Activated T-cell treated with anti-CD3 and anti-CD28 coated beads, Interleukin-2, amount 50 U/mL, for 4 hours (primary cell): ENCODE measurements at regions not wholly inside any gene's neighbourhood (a gene's known extent, or its start where the extent isn't known, plus 50 kb on each side); places are given as distances from the start of the nearest gene placed in this dataset.
"Not testable (repeated sequence)": the region's sequence is repeated elsewhere in the genome, so short reads cannot be mapped to it uniquely, and the experiment has no call there.

Source experiments
- ATAC-seq, 2 donors: fragments of 200-7000 bp; cut with Tn5 transposase; one replicate each; pipeline ENCODE4 v1.10.0; 2021
- DNase-seq: peaks from one replicate; pipeline ENCODE4 v3.0.0-alpha.2; 2020
- H3K27me3 Mint-ChIP-seq: one replicate; pipeline ENCODE4 v1.8.0; 2021; ENCODE audit warnings: low read depth, mixed read lengths
- H3K36me3 Mint-ChIP-seq: one replicate; pipeline ENCODE4 v1.8.0; 2022; ENCODE audit warnings: mixed read lengths; ENCODE audit not compliant: insufficient read depth
- H3K4me1 Mint-ChIP-seq: one replicate; pipeline ENCODE4 v1.8.0; 2021; ENCODE audit warnings: low read depth, mixed read lengths
- H3K4me3 Mint-ChIP-seq: one replicate; pipeline ENCODE4 v1.8.0; 2021; ENCODE audit warnings: mild to moderate bottlenecking, moderate library complexity, mixed read lengths
- H3K9me3 Mint-ChIP-seq: one replicate; pipeline ENCODE4 v1.8.0; 2021; ENCODE audit warnings: mixed read lengths

- no peak overlapping the region for H3K4me3 Mint-ChIP-seq
- H3K4me1 Mint-ChIP-seq: no peaks in the 10 kb centered on the region
- no peaks in the 10 kb centered on the region for H3K9me3 Mint-ChIP-seq
- ATAC-seq (no peak), DNase-seq (no peak)
- peaks cover 6% of the 10 kb centered on the region for H3K27me3 Mint-ChIP-seq
- H3K36me3 Mint-ChIP-seq: no peaks in the 10 kb centered on the region
These were observed 175.2 kb upstream of the CACNA1E start for GRCh38 chr1:181308098-181308497.

- H3K36me3 Mint-ChIP-seq: no peaks in the 10 kb centered on the region
- ATAC-seq: no peak
- no peak overlapping the region for H3K4me3 Mint-ChIP-seq
- H3K4me1 Mint-ChIP-seq: peaks cover 5% of the 10 kb centered on the region
- no peaks in the 10 kb centered on the region for H3K9me3 Mint-ChIP-seq
- peaks cover 18% of the 10 kb centered on the region for H3K27me3 Mint-ChIP-seq
- no peak for DNase-seq
These were observed 172.8 kb upstream of the CACNA1E start for GRCh38 chr1:181310560-181310959.

GRCh38 chr1:181312946-181313345, 170.4 kb upstream of the CACNA1E start:
- ATAC-seq (no peak), DNase-seq (no peak)
- no peak overlapping the region for H3K4me3 Mint-ChIP-seq
- no peaks in the 10 kb centered on the region for H3K36me3 Mint-ChIP-seq
- H3K27me3 Mint-ChIP-seq: peaks cover 38% of the 10 kb centered on the region
- peaks cover 8% of the 10 kb centered on the region for H3K4me1 Mint-ChIP-seq
- no peaks in the 10 kb centered on the region for H3K9me3 Mint-ChIP-seq

- DNase-seq (no peak), ATAC-seq (no peak)
- Mint-ChIP-seq H3K4me1 (peaks cover 10% of the 10 kb centered on the region), H3K9me3 (no peaks in the 10 kb centered on the region), H3K4me3 (no peak overlapping the region), H3K36me3 (no peaks in the 10 kb centered on the region), H3K27me3 (peaks cover 42% of the 10 kb centered on the region)
These were observed 169.9 kb upstream of the CACNA1E start for GRCh38 chr1:181313466-181313865.

- H3K27me3 Mint-ChIP-seq: peaks cover 44% of the 10 kb centered on the region
- DNase-seq (no peak), ATAC-seq (no peak)
- H3K36me3 Mint-ChIP-seq: no peaks in the 10 kb centered on the region
- no peak overlapping the region for H3K4me3 Mint-ChIP-seq
- H3K9me3 Mint-ChIP-seq: no peaks in the 10 kb centered on the region
- peaks cover 15% of the 10 kb centered on the region for H3K4me1 Mint-ChIP-seq
These were observed 169.3 kb upstream of the CACNA1E start for GRCh38 chr1:181314010-181314409.

GRCh38 chr1:181314959-181315358, 168.4 kb upstream of the CACNA1E start:
- no peaks in the 10 kb centered on the region for H3K9me3 Mint-ChIP-seq
- H3K4me3 Mint-ChIP-seq: no peak overlapping the region
- no peaks in the 10 kb centered on the region for H3K36me3 Mint-ChIP-seq
- DNase-seq (no peak), ATAC-seq (no peak)
- peaks cover 54% of the 10 kb centered on the region for H3K27me3 Mint-ChIP-seq
- H3K4me1 Mint-ChIP-seq: peaks cover 16% of the 10 kb centered on the region

- DNase-seq (no peak), ATAC-seq (no peak)
- H3K4me3 Mint-ChIP-seq: peak overlapping the region; percentile 56
- peaks cover 60% of the 10 kb centered on the region for H3K27me3 Mint-ChIP-seq
- H3K4me1 Mint-ChIP-seq: peaks cover 16% of the 10 kb centered on the region
- H3K9me3 Mint-ChIP-seq: no peaks in the 10 kb centered on the region
- no peaks in the 10 kb centered on the region for H3K36me3 Mint-ChIP-seq
These were observed 165.9 kb upstream of the CACNA1E start for GRCh38 chr1:181317261-181317930.

GRCh38 chr1:181318022-181318857, 165.1 kb upstream of the CACNA1E start:
- no peak for DNase-seq
- peak; percentile 32 to 66 for ATAC-seq
- H3K27me3 Mint-ChIP-seq: peaks cover 57% of the 10 kb centered on the region
- H3K36me3 Mint-ChIP-seq: no peaks in the 10 kb centered on the region
- H3K4me3 Mint-ChIP-seq: peak overlapping the region; percentile 70
- peaks cover 16% of the 10 kb centered on the region for H3K4me1 Mint-ChIP-seq
- no peaks in the 10 kb centered on the region for H3K9me3 Mint-ChIP-seq

- Mint-ChIP-seq H3K9me3 (no peaks in the 10 kb centered on the region), H3K4me3 (peak overlapping the region; percentile 70), H3K4me1 (peaks cover 16% of the 10 kb centered on the region), H3K36me3 (no peaks in the 10 kb centered on the region), H3K27me3 (peaks cover 57% of the 10 kb centered on the region)
- ATAC-seq: peak; percentile 74 to 75
- no peak for DNase-seq
These were observed 164.5 kb upstream of the CACNA1E start for GRCh38 chr1:181318858-181319235.

- H3K4me3 Mint-ChIP-seq: no peak overlapping the region
- H3K27me3 Mint-ChIP-seq: peaks cover 49% of the 10 kb centered on the region
These were observed 163.4 kb upstream of the CACNA1E start for GRCh38 chr1:181319907-181320306.

GRCh38 chr1:181324797-181325616, 158.3 kb upstream of the CACNA1E start:
- ATAC-seq (peak; percentile 98), DNase-seq (peak; percentile 41)
- Mint-ChIP-seq H3K9me3 (no peaks in the 10 kb centered on the region), H3K4me3 (no peak overlapping the region), H3K27me3 (peaks cover 6% of the 10 kb centered on the region), H3K4me1 (peaks cover 12% of the 10 kb centered on the region), H3K36me3 (no peaks in the 10 kb centered on the region)

More at GRCh38 chr1:181319907-181320306, 163.4 kb upstream of the CACNA1E start:
- ATAC-seq (no peak), DNase-seq (no peak)
- Mint-ChIP-seq H3K9me3 (no peaks in the 10 kb centered on the region), H3K36me3 (no peaks in the 10 kb centered on the region), H3K4me1 (peaks cover 19% of the 10 kb centered on the region)

GRCh38 chr1:181325765-181326164, 157.6 kb upstream of the CACNA1E start:
- H3K4me1 Mint-ChIP-seq: peaks cover 12% of the 10 kb centered on the region
- not testable (repeated sequence) for H3K27me3 Mint-ChIP-seq, DNase-seq, H3K9me3 Mint-ChIP-seq, H3K36me3 Mint-ChIP-seq, H3K4me3 Mint-ChIP-seq, ATAC-seq

GRCh38 chr1:181326348-181326747, 157.0 kb upstream of the CACNA1E start:
- no peaks in the 10 kb centered on the region for H3K9me3 Mint-ChIP-seq
- no peaks in the 10 kb centered on the region for H3K36me3 Mint-ChIP-seq

GRCh38 chr1:181327796-181328195, 155.5 kb upstream of the CACNA1E start:
- peaks cover 12% of the 10 kb centered on the region for H3K4me1 Mint-ChIP-seq
- H3K27me3 Mint-ChIP-seq: no peaks in the 10 kb centered on the region
- H3K9me3 Mint-ChIP-seq: no peaks in the 10 kb centered on the region
- no peaks in the 10 kb centered on the region for H3K36me3 Mint-ChIP-seq
- DNase-seq: no peak
- H3K4me3 Mint-ChIP-seq: no peak overlapping the region
- no peak for ATAC-seq

More at GRCh38 chr1:181326348-181326747, 157.0 kb upstream of the CACNA1E start:
- no peak for ATAC-seq
- no peak for DNase-seq
- peaks cover 2% of the 10 kb centered on the region for H3K27me3 Mint-ChIP-seq
- H3K4me3 Mint-ChIP-seq: no peak overlapping the region
- peaks cover 12% of the 10 kb centered on the region for H3K4me1 Mint-ChIP-seq
